GM10266 (cell line): ENCODE measurements at regions not wholly inside any gene's neighbourhood (a gene's known extent, or its start where the extent isn't known, plus 50 kb on each side); places are given as distances from the start of the nearest gene placed in this dataset.

Source experiments
- DNase-seq: peaks from one replicate; pipeline ENCODE4 v3.0.0; 2012; ENCODE audit errors: extremely low spot score
- TF ChIP-seq, protein P1 (sequence below): IDR thresholded peaks from 2 replicates; pipeline ENCODE4 v1.5.1; 2012; ENCODE audit warnings: mild to moderate bottlenecking, low read depth; ENCODE audit not compliant: control insufficient read depth, insufficient read depth; ENCODE audit errors: missing control alignments

GRCh38 chr5:54908774-54909525 lies 76.4 kb downstream of the ESM1 start:
- TF ChIP-seq, protein P1, sequence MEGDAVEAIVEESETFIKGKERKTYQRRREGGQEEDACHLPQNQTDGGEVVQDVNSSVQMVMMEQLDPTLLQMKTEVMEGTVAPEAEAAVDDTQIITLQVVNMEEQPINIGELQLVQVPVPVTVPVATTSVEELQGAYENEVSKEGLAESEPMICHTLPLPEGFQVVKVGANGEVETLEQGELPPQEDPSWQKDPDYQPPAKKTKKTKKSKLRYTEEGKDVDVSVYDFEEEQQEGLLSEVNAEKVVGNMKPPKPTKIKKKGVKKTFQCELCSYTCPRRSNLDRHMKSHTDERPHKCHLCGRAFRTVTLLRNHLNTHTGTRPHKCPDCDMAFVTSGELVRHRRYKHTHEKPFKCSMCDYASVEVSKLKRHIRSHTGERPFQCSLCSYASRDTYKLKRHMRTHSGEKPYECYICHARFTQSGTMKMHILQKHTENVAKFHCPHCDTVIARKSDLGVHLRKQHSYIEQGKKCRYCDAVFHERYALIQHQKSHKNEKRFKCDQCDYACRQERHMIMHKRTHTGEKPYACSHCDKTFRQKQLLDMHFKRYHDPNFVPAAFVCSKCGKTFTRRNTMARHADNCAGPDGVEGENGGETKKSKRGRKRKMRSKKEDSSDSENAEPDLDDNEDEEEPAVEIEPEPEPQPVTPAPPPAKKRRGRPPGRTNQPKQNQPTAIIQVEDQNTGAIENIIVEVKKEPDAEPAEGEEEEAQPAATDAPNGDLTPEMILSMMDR: no peak

GRCh38 chr5:54905942-54906537 lies 79.4 kb downstream of the ESM1 start:
- no peak for DNase-seq
- TF ChIP-seq, protein P1: peak; percentile 61

More at GRCh38 chr5:54908774-54909525, 76.4 kb downstream of the ESM1 start:
- no peak for DNase-seq

- TF ChIP-seq, protein P1: no peak
- no peak for DNase-seq
Measured at GRCh38 chr5:54905246-54905795, 80.1 kb downstream of the ESM1 start.

DNA sequence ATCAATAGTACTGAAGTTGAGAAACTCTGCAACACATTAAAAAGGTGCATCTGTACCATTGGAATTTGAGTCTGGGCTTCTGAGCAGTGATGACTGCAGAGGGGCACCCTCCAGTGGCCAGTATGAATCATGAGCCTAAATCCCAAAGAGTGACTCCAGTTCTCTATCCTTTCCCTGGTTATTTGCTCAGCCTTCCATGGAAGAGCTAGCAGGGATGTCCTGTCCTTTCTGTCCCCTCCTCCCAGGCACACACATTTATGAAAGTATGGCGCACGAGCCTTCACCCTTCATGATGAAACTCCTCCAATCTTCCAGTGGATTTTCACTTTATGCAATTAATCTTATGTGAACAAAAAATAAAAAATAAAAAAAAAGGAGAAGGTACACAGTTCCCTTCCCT lies 81.0 kb downstream of the ESM1 start:
- TF ChIP-seq, protein P1: no peak
- DNase-seq: no peak

GRCh38 chr5:54902791-54903473 lies 82.5 kb downstream of the ESM1 start:
- no peak for DNase-seq
- TF ChIP-seq, protein P1: no peak

DNA sequence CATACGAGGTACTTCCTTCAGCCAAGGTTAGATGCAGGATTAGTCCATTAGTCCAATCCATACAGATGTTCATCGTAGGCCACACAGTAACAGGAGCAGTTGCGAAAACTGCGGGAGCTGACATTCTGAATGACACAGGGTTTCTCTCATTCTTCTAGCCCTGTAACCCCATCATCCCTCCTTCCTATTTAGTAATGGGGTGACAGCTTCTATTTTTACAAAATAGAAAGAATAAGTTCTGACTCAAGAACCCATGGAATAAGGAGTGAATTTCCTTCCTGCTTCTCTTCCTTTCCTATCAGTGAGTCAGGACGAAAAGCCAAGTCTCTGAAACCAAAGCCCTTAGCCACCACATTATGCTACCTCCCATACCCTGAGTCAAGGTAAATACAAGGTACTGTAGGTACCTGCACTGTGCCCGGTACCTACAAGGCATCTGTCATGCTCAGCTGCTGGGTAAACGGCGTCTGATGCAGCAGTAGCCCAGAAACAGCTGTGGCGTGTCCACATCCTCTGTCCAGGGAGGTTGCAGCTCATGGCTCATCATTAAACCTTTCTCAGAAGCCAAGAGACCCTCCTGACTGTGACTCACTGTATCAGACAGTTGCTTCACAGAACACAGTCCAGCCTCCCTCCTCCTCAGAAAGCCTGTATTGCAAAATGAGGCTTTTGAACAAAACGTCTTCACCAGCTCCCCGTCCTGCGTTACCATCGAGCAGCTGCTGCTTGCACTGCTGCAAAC lies 84.2 kb downstream of the ESM1 start:
- TF ChIP-seq, protein P1: no peak
- DNase-seq: no peak
